GM18502 (cell line): ENCODE measurements at regions not wholly inside any gene's neighbourhood (a gene's known extent, or its start where the extent isn't known, plus 50 kb on each side); places are given as distances from the start of the nearest gene placed in this dataset.
"Not testable (repeated sequence)": the region's sequence is repeated elsewhere in the genome, so short reads cannot be mapped to it uniquely, and the experiment has no call there.

Experiments
- ATAC-seq: cut with Tn5 transposase; IDR thresholded peaks from one replicate; pipeline ENCODE4 v1.9.1; 2021; ENCODE audit warnings: mild to moderate bottlenecking; ENCODE audit not compliant: unreplicated experiment, poor library complexity

DNA sequence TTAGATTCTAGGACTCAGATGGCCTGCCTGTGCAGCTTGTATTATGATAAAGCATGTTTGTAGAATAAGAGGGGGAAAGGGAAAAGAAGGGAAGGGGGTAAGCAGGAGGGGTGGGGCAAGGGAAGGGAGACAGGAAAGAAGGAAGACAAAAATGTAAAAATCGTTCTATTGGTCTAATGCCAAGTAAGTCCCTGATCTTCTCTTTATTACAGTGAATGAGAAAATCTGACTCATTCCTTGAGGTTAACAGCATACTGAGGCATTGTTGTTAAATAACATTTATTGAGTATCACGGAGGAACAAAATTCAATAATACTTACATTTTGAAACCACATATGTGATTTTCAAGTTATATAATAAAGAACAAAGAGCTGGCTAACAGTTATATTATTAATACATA lies 1534.7 kb downstream of the OLFM4 start:
- ATAC-seq = no peak

DNA sequence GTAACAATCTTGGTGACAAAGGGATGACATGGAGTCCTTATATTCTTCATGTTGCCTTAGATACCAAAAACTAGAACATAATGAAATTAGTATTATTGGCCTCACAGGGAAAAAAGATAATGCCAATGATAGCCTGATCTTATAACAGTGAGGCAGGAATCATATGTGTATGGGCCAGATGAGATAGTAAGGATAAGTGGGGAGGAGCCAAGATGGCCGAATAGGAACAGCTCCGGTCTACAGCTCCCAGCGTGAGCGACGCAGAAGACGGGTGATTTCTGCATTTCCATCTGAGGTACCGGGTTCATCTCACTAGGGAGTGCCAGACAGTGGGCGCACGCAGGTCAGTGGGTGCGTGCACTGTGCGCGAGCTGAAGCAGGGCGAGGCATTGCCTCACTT lies 1543.4 kb downstream of the OLFM4 start:
- not testable (repeated sequence) for ATAC-seq

DNA sequence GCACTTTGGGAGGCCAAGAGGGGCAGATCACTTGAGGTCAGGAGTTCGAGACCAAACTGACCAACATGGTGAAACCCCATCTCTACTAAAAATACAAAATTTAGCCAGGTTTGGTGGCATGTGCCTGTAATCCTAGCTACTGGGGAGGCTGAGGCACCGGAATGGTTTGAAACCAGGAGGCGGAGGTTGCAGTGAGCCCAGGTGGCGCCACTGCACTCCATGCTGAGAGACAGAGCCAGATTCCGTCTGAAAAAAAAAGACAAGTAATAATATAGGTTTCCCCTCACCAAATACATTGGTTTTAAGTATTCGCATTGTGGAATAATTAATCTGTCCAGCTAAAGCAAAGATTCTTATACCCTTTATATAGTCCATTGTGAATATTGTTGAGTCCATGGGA lies 1544.6 kb downstream of the OLFM4 start:
- no peak for ATAC-seq

DNA sequence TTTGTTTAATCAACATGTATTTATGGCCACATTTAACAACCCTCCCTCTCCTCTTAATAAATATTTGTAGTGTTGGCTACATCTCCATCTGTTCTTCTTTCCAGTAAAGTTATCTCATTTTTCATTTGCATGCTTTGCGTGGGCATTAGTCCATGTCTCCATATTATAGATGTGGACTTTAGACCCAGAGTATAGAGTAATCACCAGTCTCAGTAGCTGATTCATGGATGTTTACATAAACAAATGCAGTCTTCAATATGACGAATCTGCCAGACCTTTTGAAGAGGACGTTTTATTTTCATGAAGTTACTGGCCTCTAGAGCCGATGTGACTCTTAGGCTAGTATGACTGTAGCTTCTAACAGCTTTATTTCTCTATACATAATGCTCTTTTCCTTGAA lies 1546.2 kb downstream of the OLFM4 start:
- ATAC-seq = no peak

DNA sequence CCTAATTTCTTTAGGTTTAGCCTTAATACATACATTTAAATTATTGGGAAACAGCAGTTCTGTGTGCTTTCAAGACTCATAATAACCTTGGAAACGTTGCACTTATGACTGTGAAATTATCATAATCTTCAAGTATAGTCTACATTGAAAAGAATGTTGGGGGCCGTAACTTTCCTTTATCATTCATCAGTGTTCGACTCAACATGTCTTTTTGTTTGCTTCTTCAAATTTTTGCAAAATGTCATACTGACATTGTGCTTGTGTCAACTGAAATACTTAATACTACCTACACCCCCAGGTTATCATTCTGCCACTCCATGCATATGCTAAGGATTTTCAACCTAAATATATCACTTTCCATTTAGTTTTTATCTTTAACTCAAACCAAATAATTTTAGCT lies 1562.9 kb downstream of the OLFM4 start:
- no peak for ATAC-seq

DNA sequence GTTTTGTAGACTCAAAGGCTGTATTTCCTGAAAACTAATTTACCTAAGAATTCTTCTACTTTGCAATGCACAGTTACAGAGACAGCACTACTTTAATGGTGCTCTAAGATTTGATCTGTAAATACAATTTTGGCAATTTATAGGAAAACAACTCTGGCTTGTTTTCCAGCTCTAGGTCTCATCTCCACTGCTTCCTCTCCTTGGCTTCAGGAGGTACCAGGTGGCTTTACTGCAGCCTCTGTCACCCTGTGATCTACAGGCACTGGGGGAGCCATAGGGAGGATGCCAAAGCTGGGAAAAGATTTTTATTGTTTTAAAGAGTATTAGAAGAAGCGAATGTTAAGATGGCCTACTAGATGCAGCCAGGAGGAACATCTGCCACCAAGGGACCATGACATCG lies 1563.6 kb downstream of the OLFM4 start:
- no peak for ATAC-seq

DNA sequence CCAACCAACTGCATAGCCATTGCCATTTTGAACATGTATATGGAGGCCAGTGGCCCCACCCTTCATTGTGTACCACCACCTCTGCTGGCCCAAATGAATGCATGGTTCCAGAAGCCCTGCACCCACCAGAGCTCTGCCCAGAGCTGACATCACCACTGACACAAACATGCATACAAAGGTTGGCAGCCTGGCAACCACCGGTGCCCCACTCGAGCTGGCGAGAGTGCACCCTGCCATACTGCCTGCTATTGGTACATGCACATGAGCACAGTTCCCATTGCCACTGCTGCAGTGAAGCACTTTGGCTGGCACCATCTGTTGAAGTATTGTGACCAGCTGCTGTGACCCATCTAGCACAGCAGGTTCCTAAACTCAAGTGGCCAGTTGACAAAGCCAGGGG lies 1564.9 kb downstream of the OLFM4 start:
- ATAC-seq = no peak

DNA sequence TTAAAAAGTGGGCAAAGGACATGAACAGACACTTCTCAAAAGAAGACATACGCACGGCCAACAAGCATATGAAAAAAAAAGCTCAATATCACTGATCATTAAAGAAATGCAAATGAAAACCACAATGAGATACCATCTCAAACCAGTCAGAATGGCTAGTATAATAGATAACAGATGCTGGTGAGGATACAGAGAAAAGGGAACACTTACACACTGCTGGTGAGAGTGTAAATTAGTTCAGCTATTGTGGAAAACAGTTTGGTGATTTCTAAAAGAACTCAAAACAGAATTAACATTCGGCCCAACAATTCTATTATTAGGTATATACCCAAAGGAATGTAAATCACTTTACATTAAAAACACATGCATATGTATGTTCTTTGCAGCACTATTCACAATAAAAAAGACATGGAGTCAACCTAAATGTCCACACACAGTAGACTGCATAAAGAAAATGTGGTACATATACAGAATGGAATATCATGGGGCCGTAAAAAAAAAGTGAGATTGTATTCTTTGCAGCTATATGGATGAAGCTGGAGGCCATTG lies 1569.0 kb downstream of the OLFM4 start:
- no peak for ATAC-seq

DNA sequence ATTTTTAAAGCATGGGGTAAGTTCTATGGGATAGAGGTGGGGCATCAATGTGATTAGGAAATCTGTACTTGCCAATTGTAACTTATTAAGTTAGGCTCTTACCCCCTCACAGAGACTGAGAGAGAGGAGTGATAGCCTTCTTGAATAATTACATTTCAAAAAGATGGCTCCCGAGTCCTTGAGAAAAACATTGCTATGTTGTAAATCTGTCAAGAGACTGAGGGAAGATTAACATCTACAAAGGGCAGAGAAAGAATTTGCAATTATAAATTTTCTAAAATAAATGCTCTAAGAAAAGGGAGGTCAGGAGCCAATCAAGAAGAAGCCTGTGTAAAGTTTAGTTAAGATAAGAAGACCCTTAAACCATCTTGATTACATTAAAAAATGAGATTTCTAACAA lies 1570.8 kb downstream of the OLFM4 start:
- ATAC-seq = no peak

DNA sequence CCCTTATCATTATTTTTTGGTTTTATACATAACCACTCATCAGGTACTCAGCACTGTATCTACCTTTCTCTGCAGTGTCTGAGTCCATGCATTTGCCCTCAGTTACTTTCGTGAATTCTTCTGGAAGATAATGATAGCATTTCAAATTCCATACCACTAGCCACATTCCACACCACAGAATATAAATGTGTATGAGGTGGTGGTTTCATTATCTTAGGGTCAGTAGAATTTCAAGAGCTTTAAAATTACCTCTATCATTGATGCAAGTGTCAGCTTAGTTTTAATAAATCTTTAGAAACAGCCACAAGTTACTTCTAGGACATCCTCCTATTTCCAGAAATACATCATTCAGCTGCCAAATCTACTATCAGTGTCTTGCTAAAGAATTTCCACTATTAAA lies 1578.3 kb downstream of the OLFM4 start:
- ATAC-seq = no peak

DNA sequence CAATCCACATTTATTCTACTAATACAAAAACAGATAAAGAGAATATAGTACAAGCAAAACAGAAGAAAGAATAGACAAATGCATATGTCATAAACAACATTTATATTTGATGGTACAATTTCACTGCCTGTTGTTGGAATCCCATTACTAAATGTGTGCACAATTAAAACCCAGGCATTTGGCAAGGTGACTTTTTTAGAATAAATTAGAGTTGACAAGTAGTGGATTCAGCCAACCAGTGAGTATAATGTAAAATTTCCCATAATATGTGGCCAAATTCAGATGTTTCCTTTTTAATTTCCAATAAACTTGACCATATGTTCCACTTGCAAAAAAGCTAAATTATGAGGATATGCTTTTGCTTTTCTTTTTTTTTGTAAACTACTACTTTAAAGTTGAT lies 1578.8 kb downstream of the OLFM4 start:
- ATAC-seq = no peak

DNA sequence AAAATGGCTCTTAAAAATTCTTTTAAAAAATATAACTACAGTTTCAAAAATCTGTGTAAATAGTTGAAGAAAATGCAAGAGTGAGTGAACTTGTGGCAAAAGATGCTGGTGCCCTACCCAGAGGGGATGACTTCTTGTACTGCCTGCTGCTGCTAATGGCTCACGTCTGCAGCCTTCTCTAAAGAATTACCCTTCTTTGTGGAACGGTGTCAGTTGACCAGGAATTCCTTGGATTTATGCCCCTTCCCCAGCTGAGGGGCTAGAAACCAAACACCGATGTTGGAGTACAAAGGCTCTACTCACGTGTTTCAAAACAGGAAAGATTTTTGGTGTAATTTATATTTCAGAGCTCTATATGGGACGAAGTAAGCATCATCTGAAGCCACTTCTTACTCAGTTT lies 1582.8 kb downstream of the OLFM4 start:
- ATAC-seq = no peak

DNA sequence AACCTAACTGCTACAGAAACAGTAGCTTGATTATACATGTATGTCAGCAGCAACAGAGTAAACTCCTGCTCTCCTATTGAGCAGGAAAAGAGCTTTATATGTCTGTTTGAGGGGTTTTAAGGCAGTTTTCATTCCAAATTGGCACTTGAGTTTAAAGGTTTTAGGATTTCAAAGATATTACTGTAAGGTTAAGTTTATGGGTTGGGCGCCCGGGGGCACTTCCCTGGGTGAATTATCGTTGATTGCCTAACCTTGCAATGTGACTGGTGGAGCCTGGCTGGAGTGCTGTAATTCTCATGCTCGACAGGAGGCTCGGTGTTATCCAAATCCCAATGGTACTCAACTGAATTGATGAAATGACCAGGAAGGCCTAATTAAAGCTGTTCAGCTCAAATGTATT lies 1586.1 kb downstream of the OLFM4 start:
- ATAC-seq = no peak

DNA sequence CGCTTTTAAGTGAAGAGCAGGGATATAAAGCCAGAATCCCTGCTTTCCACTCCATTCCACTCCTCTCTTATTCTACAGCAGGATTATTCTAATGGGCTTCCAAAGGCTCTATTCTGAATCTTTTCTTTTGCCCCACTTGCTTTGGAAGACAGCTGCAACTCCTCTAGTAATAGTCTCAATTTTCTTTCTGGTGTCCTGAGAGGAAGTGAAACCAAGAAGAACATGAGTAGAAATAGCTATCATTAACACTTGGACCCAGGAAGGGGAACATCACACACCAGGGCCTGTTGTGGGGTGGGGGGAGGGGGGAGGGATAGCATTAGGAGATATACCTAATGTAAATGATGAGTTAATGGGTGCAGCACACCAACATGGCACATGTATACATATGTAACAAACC lies 1597.9 kb downstream of the OLFM4 start:
- ATAC-seq = not testable (repeated sequence)

DNA sequence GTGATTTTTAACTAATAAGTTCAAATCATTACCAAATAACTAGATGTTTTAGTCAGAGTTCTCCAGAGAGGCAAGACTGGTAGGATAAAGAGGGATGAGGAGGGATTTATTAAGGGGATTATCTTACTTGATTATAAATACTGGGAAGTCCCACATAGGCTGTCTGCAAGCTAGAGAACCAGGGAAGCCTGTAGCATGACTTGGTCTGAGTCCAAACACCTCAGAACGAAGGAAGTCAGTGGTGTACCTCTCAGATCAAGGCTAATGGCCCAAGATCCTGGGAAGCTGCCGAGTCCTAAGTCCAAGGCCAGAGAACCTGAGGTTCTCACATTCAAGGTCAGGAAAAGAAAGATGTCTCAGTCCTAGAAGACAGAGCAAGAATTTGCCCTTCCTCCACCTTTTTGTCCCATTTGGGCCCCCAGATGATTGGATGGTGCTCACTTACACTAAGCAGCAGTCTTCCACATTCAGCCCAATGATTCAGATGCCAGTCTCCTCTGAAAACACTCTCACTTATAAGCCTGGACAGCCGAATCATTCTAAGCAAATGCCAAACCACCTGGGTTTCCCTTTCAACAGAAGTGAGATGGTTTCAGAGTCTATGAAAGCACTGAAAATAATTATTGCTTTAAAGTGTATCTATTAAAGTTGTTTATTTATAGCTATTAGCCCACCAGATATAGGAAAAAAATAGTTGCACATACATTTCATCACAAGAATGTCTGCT lies 1599.2 kb downstream of the OLFM4 start:
- ATAC-seq = no peak

DNA sequence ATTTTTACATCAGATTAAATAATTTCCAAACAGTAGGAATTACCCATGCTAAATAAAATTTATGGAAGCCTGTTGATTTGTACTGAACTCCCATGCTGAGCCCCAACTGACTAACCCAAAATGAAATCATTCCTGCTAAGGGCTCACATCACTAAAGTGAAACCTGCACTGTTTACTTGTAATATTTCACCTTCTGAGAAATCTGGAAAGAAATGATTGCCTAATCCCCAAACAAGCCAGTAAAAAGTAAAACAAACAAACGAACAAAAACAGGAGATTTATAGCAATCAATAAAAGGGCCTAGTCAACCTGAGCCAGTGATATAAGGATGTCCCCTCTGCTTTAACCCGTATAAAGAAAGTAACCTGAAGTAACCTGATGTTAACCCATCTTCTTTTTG lies 1599.8 kb downstream of the OLFM4 start:
- ATAC-seq = no peak

DNA sequence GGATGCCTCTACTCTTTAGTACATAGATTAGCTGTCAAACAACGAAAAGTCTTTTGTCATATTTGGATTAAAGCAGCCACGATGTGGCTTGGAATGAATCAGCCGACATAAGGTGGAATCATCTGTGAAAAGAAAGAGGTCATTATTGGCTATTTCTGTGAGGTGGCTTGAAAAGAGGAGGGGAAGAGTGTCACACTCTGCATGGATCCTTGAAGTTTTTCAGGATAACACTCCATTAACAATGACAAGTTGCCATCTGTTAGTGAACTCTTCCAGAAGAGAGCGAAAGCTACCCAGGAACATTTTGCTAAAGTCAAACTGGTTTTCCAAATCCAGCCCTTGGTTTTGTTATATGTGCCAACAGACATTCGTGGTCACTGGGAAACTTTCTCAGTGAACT lies 1604.8 kb downstream of the OLFM4 start:
- no peak for ATAC-seq

DNA sequence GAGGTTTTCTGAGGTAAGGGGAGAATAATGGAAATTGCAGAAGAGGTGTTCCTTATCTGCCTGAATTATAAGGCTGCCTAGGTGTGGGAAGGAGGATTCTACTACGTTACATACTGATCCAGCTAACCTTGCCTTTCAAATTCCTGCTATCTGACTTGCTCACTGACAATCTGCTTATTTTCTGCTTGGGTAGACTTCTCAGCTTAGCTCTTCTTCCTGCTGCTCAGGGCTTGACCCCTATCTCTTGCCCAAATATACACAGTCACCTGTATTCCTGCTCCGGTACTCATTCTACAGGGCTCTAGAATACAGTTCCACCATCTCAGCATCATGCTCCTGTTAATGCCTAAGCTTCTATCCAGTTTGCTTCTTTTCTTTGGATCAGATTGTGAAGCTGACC lies 1607.6 kb downstream of the OLFM4 start:
- no peak for ATAC-seq

DNA sequence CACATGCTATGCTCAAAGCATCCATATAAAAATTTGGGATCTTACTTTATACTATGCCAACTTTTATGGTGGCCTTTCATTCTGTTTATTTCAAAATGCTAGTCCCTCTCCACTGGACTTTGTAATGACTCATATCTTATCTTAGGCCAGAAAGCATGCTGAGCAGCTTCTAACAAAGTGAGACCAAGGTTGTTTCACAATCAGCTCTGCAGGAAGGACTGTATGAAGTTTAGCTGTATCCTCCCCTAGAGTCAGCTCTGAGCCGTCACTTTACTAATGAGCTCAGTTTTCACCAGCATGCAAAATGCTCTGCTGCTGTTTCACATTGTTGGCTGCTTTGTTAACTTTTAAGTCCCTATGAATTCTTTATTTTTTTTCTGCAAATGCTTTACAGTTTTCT lies 1608.8 kb downstream of the OLFM4 start:
- no peak for ATAC-seq

DNA sequence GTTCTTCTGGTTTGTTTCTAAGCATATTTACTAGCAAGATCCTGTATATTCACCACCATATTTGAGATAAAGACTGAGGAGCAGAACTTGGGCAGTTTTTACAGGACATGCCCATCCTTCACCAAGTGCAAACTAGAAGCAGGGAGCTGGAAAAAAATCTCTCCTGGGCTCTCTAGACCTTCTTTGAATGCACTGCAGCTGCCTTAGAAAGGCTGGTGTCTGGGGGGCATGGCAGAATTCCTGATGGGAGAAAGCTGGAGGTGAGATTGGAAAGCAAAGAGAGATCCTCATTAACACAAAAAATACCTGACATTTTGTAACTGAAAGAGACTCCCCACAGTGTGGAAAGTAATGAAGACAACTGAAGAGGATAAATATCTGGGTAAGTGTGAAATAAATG lies 1612.1 kb downstream of the OLFM4 start:
- no peak for ATAC-seq

DNA sequence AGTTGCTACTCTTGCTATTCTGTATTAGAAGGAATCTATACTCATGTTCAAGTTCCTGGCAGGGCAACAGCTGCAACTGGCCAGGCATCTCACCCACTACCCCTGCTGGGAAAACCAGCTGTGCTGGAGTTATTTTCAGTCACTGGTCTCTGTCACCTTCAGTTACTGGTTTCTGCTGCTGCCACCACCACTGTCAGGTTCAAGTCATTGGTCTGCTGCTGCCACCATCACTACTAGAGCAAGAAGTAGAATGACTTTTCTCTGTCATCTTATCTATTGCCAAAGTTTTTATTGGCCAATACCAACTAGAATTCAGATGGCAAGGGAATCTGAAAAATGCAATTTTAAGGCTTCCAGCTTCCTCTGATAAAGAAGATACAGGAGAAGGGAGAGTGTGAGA lies 1615.2 kb downstream of the OLFM4 start:
- ATAC-seq = no peak

DNA sequence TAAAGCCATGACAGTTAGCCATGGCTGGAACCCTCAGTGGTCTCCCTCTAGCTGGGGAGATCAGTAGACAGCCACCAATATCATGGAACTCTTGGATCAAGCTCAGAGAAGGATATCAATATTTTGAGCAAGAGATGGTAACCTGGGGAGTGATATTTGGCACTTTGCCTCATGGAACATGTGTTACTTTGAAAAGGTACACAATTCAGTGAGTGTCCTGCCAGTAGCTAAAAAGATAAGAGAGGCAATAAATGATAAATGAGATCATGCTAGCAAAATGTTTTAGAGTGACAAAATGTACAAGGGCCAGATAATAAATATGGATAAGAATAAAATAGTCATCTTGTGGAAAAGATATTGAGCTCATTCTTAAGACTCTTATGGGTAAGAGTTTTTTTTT lies 1618.7 kb downstream of the OLFM4 start:
- ATAC-seq = no peak

DNA sequence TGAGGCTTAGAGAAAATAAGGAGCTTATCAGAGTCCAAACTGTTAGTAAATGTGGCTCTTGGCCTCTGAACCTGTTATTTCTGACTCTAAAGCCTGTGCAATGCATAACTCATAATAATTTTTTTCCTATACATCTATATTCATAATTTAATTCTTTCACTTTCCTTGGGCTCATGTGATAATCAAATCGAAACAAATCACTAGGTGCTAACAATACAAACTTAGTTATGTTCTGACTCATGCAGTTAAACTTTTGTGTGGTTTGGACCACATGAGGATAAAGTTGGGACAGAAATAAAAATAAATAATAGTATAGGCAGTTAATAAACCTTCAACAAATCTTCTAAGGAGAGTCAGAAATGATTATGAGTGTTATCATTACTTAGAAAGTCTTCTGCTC lies 1629.0 kb downstream of the OLFM4 start:
- no peak for ATAC-seq
